Vagina (tissue), 2 donors: ENCODE measurements at regions not wholly inside any gene's neighbourhood (a gene's known extent, or its start where the extent isn't known, plus 50 kb on each side); places are given as distances from the start of the nearest gene placed in this dataset.

Experiments used
- POLR2A ChIP-seq, 2 donors: fragments of 450-650 bp; IDR thresholded peaks; one replicate each; pipeline ENCODE4 v1.6.1; 2017; ENCODE audit warnings: antibody characterized with exemption in 2 of 2, mild to moderate bottlenecking in 2 of 2, moderate library complexity in 2 of 2
- POLR2AphosphoS5 ChIP-seq, 2 donors: sonication (generic); formaldehyde crosslinking; IDR thresholded peaks; one replicate each; pipeline ENCODE4 v1.9.0; 2017; ENCODE audit warnings: antibody characterized with exemption in 2 of 2, mild to moderate bottlenecking in 2 of 2, low read depth in 1 of 2; ENCODE audit not compliant: insufficient read depth in 1 of 2
- TF ChIP-seq, protein P1 (sequence below), 3 experiments: fragments of 450-650 bp in 2 of 3; fragments of 200-600 bp in 1 of 3; sonication (generic) in 1 of 3; IDR thresholded peaks; one replicate each; pipeline ENCODE4 v1.5.1; 2017 to 2019; ENCODE audit warnings: antibody characterized with exemption in 3 of 3, mild to moderate bottlenecking in 2 of 3, moderate library complexity in 2 of 3

DNA sequence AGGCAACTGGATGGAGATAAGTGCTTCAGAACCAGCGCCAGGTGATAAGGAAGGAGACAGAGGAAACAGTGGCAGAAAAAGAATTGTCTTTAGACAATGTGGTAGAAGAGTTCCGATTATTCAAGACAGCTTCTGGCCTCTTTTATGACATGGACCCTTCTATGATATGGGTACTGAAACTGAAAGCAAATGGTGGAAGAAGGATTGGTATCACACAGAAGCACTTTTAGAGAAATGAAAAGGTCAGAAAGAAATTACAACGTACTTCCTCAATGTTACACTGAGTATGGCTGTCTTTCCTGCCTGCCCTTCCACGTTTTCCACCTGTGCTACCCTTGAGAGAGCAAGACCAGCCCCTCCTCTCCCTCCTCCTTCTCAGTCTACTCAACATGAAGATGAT, 959.3 kb downstream of the DNAH5 start:
- TF ChIP-seq, protein P1, sequence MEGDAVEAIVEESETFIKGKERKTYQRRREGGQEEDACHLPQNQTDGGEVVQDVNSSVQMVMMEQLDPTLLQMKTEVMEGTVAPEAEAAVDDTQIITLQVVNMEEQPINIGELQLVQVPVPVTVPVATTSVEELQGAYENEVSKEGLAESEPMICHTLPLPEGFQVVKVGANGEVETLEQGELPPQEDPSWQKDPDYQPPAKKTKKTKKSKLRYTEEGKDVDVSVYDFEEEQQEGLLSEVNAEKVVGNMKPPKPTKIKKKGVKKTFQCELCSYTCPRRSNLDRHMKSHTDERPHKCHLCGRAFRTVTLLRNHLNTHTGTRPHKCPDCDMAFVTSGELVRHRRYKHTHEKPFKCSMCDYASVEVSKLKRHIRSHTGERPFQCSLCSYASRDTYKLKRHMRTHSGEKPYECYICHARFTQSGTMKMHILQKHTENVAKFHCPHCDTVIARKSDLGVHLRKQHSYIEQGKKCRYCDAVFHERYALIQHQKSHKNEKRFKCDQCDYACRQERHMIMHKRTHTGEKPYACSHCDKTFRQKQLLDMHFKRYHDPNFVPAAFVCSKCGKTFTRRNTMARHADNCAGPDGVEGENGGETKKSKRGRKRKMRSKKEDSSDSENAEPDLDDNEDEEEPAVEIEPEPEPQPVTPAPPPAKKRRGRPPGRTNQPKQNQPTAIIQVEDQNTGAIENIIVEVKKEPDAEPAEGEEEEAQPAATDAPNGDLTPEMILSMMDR (IDR thresholded peaks at IDR 0.05), result no peak
- TF ChIP-seq POLR2A (IDR thresholded peaks at IDR 0.05) (no peak), POLR2AphosphoS5 (IDR thresholded peaks at IDR 0.05; ENCODE audit: insufficient read depth in 1 of 2, low read depth in 1 of 2) (no peak)
